ENCODE measurements at regions not wholly inside any gene's neighbourhood (a gene's known extent, or its start where the extent isn't known, plus 50 kb on each side); places are given as distances from the start of the nearest gene placed in this dataset.

- Histone ChIP-seq H3K9me3 (ENCODE audit: control insufficient read depth, insufficient read depth, low read length) (peaks cover 2% of the 10 kb centered on the region; the same call in 1 of the 2 replicates), H3K4me1 (ENCODE audit: control insufficient read depth, insufficient read depth, low read length) (no peaks in the 10 kb centered on the region), H2AFZ (replicated peaks; ENCODE audit: low read length, poor library complexity) (no peak overlapping the region), H2BK20ac (ENCODE audit: low read depth, low read length) (no peak overlapping the region), H4K20me1 (ENCODE audit: insufficient read depth, low read length) (no peaks in the 10 kb centered on the region), H3K18ac (ENCODE audit: low read depth, low read length) (no peak overlapping the region), H3K56ac (ENCODE audit: extremely low read depth, insufficient read depth, low read length) (no peak overlapping the region), H3K79me1 (ENCODE audit: low read depth in 1 of 2, low read length in 2 of 2) (no peaks in the 10 kb centered on the region), H3K27ac (ENCODE audit: insufficient read depth, low read length) (no peak overlapping the region), H4K91ac (ENCODE audit: insufficient read depth, low read depth, low read length) (no peak overlapping the region), H2AK9ac (replicated peaks; ENCODE audit: low read depth, low read length, poor library complexity) (no peak overlapping the region), H4K5ac (ENCODE audit: low read depth, low read length) (no peak overlapping the region), H2AK5ac (ENCODE audit: low read depth, low read length) (no peak overlapping the region), H3K4ac (ENCODE audit: low read depth, low read length) (no peak overlapping the region), H3K9me1 (ENCODE audit: insufficient read depth, low read length) (no peaks in the 10 kb centered on the region), H3K9ac (ENCODE audit: low read depth, low read length) (no peak overlapping the region), H3K36me3 (ENCODE audit: control insufficient read depth, insufficient read depth, low read length) (no peaks in the 10 kb centered on the region), H2BK15ac (ENCODE audit: low read depth, low read length) (no peak overlapping the region), H2BK5ac (ENCODE audit: low read depth, low read length, poor library complexity, severe bottlenecking) (no peak overlapping the region), H2BK120ac (ENCODE audit: low read depth, low read length) (no peak overlapping the region), H4K8ac (ENCODE audit: low read depth in 2 of 2, low read length in 2 of 2) (no peak overlapping the region), H3K14ac (replicated peaks; ENCODE audit: low read depth, low read length) (no peak overlapping the region), H3K4me2 (ENCODE audit: low read depth, low read length) (no peak overlapping the region), H3K4me3 (ENCODE audit: insufficient read depth, low read depth, low read length) (no peak overlapping the region), H3K23ac (ENCODE audit: low read depth, low read length) (no peak overlapping the region), H3K27me3 (ENCODE audit: control insufficient read depth, insufficient read depth, low read length) (peaks cover 16% of the 10 kb centered on the region)
- DNase-seq (no peak), ATAC-seq (ENCODE audit: low read depth) (no peak)
- in situ Hi-C loops (cut with MboI; ENCODE audit: low sequenced_read_pairs), result no loop called here
- intact Hi-C loops (cut with micrococcal nuclease), result no loop called here
- dilution Hi-C loops (cut with HindIII; ENCODE audit: low sequenced_read_pairs, unreplicated experiment), result no loop called here
- ChIA-PET POLR2A (ENCODE audit: unreplicated experiment) (no interaction called here), CTCF (no interaction called here)
- BruUV-seq (replicated peaks), result no TSS peak
- TF ChIP-seq RAD21 (IDR thresholded peaks at IDR 0.05; ENCODE audit: low read length), result no peak
- no peak for TF ChIP-seq CHD1 (IDR thresholded peaks at IDR 0.05; ENCODE audit: low read depth, low read length)
- no peak for TF ChIP-seq POLR2A (IDR thresholded peaks at IDR 0.05; ENCODE audit: low read depth, low read length)
- no peak for TF ChIP-seq RCOR1 (IDR thresholded peaks at IDR 0.05; ENCODE audit: insufficient replicate concordance, low read length)
- TF ChIP-seq CTCF (conservative IDR thresholded peaks at IDR 0.05; ENCODE audit: low read depth, low read length), result no peak
- no peak for TF ChIP-seq RFX5 (IDR thresholded peaks at IDR 0.05; ENCODE audit: low read depth, low read length)
- no peak for TF ChIP-seq SMC3 (IDR thresholded peaks at IDR 0.05; ENCODE audit: low read depth, low read length)
- no peak for TF ChIP-seq BHLHE40 (IDR thresholded peaks at IDR 0.05; ENCODE audit: low read depth, low read length)
- TF ChIP-seq ELK1 (IDR thresholded peaks at IDR 0.05; ENCODE audit: borderline replicate concordance, low read depth, low read length), result no peak
- no peak for TF ChIP-seq MAZ (IDR thresholded peaks at IDR 0.05; ENCODE audit: borderline replicate concordance, low read depth, low read length)
- no peak for TF ChIP-seq USF2 (IDR thresholded peaks at IDR 0.05; ENCODE audit: low read depth, low read length)
- TF ChIP-seq NFE2L2 (IDR thresholded peaks at IDR 0.05; ENCODE audit: low read depth, low read length), result no peak
- TF ChIP-seq MAFK (IDR thresholded peaks at IDR 0.05; ENCODE audit: low read depth, low read length), result no peak
- TF ChIP-seq FOS (IDR thresholded peaks at IDR 0.05; ENCODE audit: low read depth, low read length), result no peak
- no peak for TF ChIP-seq MXI1 (IDR thresholded peaks at IDR 0.05; ENCODE audit: borderline replicate concordance, low read depth, low read length)
- no peak for TF ChIP-seq CEBPB (IDR thresholded peaks at IDR 0.05; ENCODE audit: low read depth, low read length)
- 60% methylated on average over 2 of the region's 5 CpGs; no CpG with 5 or more reads in 1 of the 2 experiments for WGBS, 2 experiments (ENCODE audit: extremely low coverage in 2 of 2, insufficient read length in 1 of 2)
These were observed 187.1 kb upstream of the PROK2 start for GRCh38 chr3:71972031-71972430.

All from IMR-90 (cell line).